Erythroblast (primary cell): ENCODE measurements at regions not wholly inside any gene's neighbourhood (a gene's known extent, or its start where the extent isn't known, plus 50 kb on each side); places are given as distances from the start of the nearest gene placed in this dataset.

ENCODE experiments used
- GATA1 ChIP-seq: IDR thresholded peaks from 2 replicates; pipeline ENCODE4 v1.6.1; 2011; ENCODE audit warnings: low read depth, mild to moderate bottlenecking, control low read depth, low read length, moderate library complexity
- POLR2A ChIP-seq: IDR thresholded peaks from 2 replicates; pipeline ENCODE4 v1.6.1; 2011; ENCODE audit warnings: mild to moderate bottlenecking, low read length

DNA sequence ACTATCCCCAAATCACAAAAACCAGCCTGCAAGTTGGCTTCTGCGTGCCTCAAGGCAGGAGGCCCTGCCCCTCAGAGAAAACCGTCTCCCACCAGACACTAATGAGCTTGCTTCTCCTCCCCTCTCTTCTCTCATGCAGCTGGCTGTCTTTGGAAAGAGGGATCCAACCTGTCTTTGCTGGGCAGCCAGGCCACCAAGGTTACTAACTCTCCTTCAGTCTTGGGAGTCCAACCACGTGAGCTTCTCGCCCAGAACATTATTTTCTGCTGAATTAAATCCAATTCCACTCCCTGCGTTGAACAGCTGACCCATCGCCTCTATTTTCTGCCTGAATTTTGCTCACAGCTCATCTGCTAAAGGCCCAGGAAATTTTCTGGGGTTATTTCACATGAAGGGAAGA, 291.3 kb upstream of the NCKAP5 start:
- TF ChIP-seq POLR2A (no peak), GATA1 (no peak)
